H1 (cell line): ENCODE measurements at regions not wholly inside any gene's neighbourhood (a gene's known extent, or its start where the extent isn't known, plus 50 kb on each side); places are given as distances from the start of the nearest gene placed in this dataset.

Experiments
- CTCF ChIA-PET: fragments of 300-600 bp; sonication (Branson Sonifier 250); formaldehyde crosslinking; loops from one replicate; lab custom pipeline; 2021; ENCODE audit not compliant: partially characterized antibody; lab: Charles Lee
- POLR2A ChIA-PET: fragments of 300-600 bp; sonication (Branson Sonifier 250); formaldehyde crosslinking; loops from one replicate; lab custom pipeline; 2021; ENCODE audit warnings: inconsistent platforms; ENCODE audit not compliant: partially characterized antibody; lab: Charles Lee
- DNase-seq, 2 experiments: peaks; one replicate each; pipeline versions ENCODE4 v3.0.0 to v3.0.0-alpha.2; 2010 to 2022; ENCODE audit warnings: low spot score in 2 of 2, low read depth in 1 of 2, mixed read lengths in 1 of 2
- FAIRE-seq: peaks from 2 replicates; lab custom pipeline; 2011; peaks lifted over from hg19 to GRCh38; lab: Jason Lieb, UNC
- H2AFZ ChIP-seq: 2 replicates; pipeline ENCODE4 v1.8.1; 2012; ENCODE audit warnings: low read length, inconsistent platforms
- H2AK5ac ChIP-seq: 2 replicates; pipeline ENCODE4 v1.6.1; 2013; ENCODE audit warnings: low read depth, low read length
- H2BK120ac ChIP-seq: replicated peaks from 2 replicates; pipeline ENCODE3; 2013; ENCODE audit warnings: low read depth, low read length, inconsistent platforms
- H2BK12ac ChIP-seq: 2 replicates; pipeline ENCODE4 v1.6.1; 2013; ENCODE audit warnings: low read depth, low read length
- H2BK15ac ChIP-seq: 2 replicates; pipeline ENCODE4 v1.6.1; 2013; ENCODE audit warnings: low read length
- H2BK20ac ChIP-seq: 2 replicates; pipeline ENCODE4 v1.6.1; 2013; ENCODE audit warnings: low read length
- H2BK5ac ChIP-seq: 2 replicates; pipeline ENCODE4 v1.6.1; 2013; ENCODE audit warnings: low read depth, low read length
- H3K14ac ChIP-seq: 2 replicates; pipeline ENCODE4 v1.6.1; 2013; ENCODE audit warnings: inconsistent platforms; ENCODE audit not compliant: insufficient read length
- H3K18ac ChIP-seq: 2 replicates; pipeline ENCODE4 v1.6.1; 2013; ENCODE audit warnings: low read length; ENCODE audit errors: extremely low read depth
- H3K23ac ChIP-seq: 2 replicates; pipeline ENCODE4 v1.6.1; 2013; ENCODE audit warnings: inconsistent platforms; ENCODE audit not compliant: insufficient read length
- H3K23me2 ChIP-seq: 2 replicates; pipeline ENCODE4 v1.6.1; 2013; ENCODE audit warnings: low read depth, low read length
- H3K27ac ChIP-seq: 2 replicates; pipeline ENCODE4 v1.6.1; 2011; ENCODE audit warnings: low read depth, low read length, inconsistent platforms
- H3K27me3 ChIP-seq, 4 experiments: replicated peaks in 1 of 4; 1 replicate in 1 of 4; 2 replicates in 3 of 4; pipeline versions ENCODE4 v1.6.1 to v1.8.1; 2011 to 2013; ENCODE audit warnings: low read length in 3 of 4, mild to moderate bottlenecking in 3 of 4, inconsistent platforms in 2 of 4, mixed read lengths in 2 of 4, moderate library complexity in 1 of 4; ENCODE audit not compliant: control insufficient read depth in 3 of 4, insufficient read depth in 3 of 4; ENCODE audit errors: extremely low read depth in 1 of 4
- H3K36me3 ChIP-seq, 4 experiments: 2 replicates each; pipeline versions ENCODE4 v1.6.1 to v1.8.1; 2011 to 2013; ENCODE audit warnings: mild to moderate bottlenecking in 4 of 4, low read length in 3 of 4, moderate library complexity in 2 of 4, control low read depth in 1 of 4, inconsistent platforms in 1 of 4; ENCODE audit not compliant: insufficient read depth in 4 of 4, control insufficient read depth in 2 of 4
- H3K4ac ChIP-seq: replicated peaks from 2 replicates; pipeline ENCODE3; 2013; ENCODE audit warnings: low read length, low read depth, mixed read lengths, inconsistent platforms; ENCODE audit not compliant: insufficient read length
- H3K4me1 ChIP-seq, 4 experiments: replicated peaks in 1 of 4; 1 replicate in 1 of 4; 2 replicates in 3 of 4; pipeline versions ENCODE4 v1.6.1 to v1.8.1; 2011 to 2013; ENCODE audit warnings: low read length in 3 of 4, inconsistent platforms in 2 of 4, mixed read lengths in 1 of 4; ENCODE audit not compliant: insufficient read depth in 4 of 4, control insufficient read depth in 3 of 4
- H3K4me2 ChIP-seq, 2 experiments: 2 replicates each; pipeline versions ENCODE4 v1.6.1 to v1.8.1; 2011 to 2013; ENCODE audit warnings: low read depth in 2 of 2, low read length in 2 of 2, control low read depth in 1 of 2, inconsistent platforms in 1 of 2, mild to moderate bottlenecking in 1 of 2; ENCODE audit not compliant: insufficient read depth in 1 of 2
- H3K4me3 ChIP-seq, 4 experiments: fragments of 200-600, 300-600 bp in 1 of 4; sonication (generic), shearing (Covaris generic), sonication (Bioruptor Twin) in 1 of 4; 2 replicates each; pipeline versions ENCODE4 v1.5.1 to v1.8.1; 2011 to 2016; ENCODE audit warnings: low read length in 4 of 4, low read depth in 3 of 4, control low read depth in 2 of 4, inconsistent platforms in 2 of 4, mild to moderate bottlenecking in 2 of 4, mixed read lengths in 1 of 4, moderate library complexity in 1 of 4; ENCODE audit not compliant: insufficient read depth in 2 of 4; ENCODE audit errors: extremely low read depth in 1 of 4
- H3K56ac ChIP-seq: replicated peaks from 2 replicates; pipeline ENCODE3; 2013; ENCODE audit warnings: low read depth, mild to moderate bottlenecking, mixed read lengths, low read length, inconsistent platforms; ENCODE audit not compliant: insufficient read length
- H3K79me1 ChIP-seq: 2 replicates; pipeline ENCODE4 v1.6.1; 2013; ENCODE audit warnings: low read depth, low read length, control low read depth
- H3K79me2 ChIP-seq, 2 experiments: 2 replicates each; pipeline versions ENCODE4 v1.6.1 to v1.8.1; 2012 to 2013; ENCODE audit warnings: low read length in 2 of 2, mild to moderate bottlenecking in 2 of 2, inconsistent platforms in 1 of 2; ENCODE audit not compliant: insufficient read depth in 2 of 2, control insufficient read depth in 1 of 2
- H3K9ac ChIP-seq, 4 experiments: replicated peaks in 1 of 4; 1 replicate in 1 of 4; 2 replicates in 3 of 4; pipeline versions ENCODE4 v1.6.1 to v1.8.1; 2011 to 2013; ENCODE audit warnings: low read depth in 3 of 4, low read length in 3 of 4, control low read depth in 2 of 4, mild to moderate bottlenecking in 2 of 4, moderate library complexity in 2 of 4, inconsistent platforms in 1 of 4; ENCODE audit errors: extremely low read depth in 1 of 4
- H3K9me3 ChIP-seq, 2 experiments: 2 replicates each; pipeline versions ENCODE4 v1.6.1 to v1.8.1; 2012 to 2013; ENCODE audit warnings: mild to moderate bottlenecking in 2 of 2, moderate library complexity in 2 of 2, control low read depth in 1 of 2, inconsistent platforms in 1 of 2, low read depth in 1 of 2, low read length in 1 of 2, mixed read lengths in 1 of 2; ENCODE audit not compliant: insufficient read depth in 2 of 2
- H4K20me1 ChIP-seq, 2 experiments: replicated peaks in 1 of 2; 2 replicates each; pipeline versions ENCODE3 to v1.8.1; 2011 to 2013; ENCODE audit warnings: inconsistent platforms in 2 of 2, low read length in 2 of 2, mild to moderate bottlenecking in 1 of 2; ENCODE audit not compliant: insufficient read depth in 2 of 2, control insufficient read depth in 1 of 2
- H4K5ac ChIP-seq: 2 replicates; pipeline ENCODE4 v1.6.1; 2013; ENCODE audit warnings: low read length, low read depth, mixed read lengths, inconsistent platforms; ENCODE audit not compliant: insufficient read length
- H4K8ac ChIP-seq: 2 replicates; pipeline ENCODE4 v1.8.0; 2013; ENCODE audit warnings: mild to moderate bottlenecking, moderate library complexity, low read length, inconsistent platforms; ENCODE audit not compliant: insufficient read depth; ENCODE audit errors: extremely low read depth
- H4K91ac ChIP-seq: replicated peaks from 2 replicates; pipeline ENCODE3; 2013; ENCODE audit warnings: low read length, mixed read lengths, inconsistent platforms; ENCODE audit not compliant: insufficient read length
- SP1 ChIP-seq: IDR thresholded peaks from 2 replicates; pipeline ENCODE4 v1.6.1; 2011; ENCODE audit warnings: low read depth, low read length
- SRF ChIP-seq: IDR thresholded peaks from 2 replicates; pipeline ENCODE4 v1.6.1; 2011; ENCODE audit warnings: mild to moderate bottlenecking, low read depth, low read length, moderate library complexity

DNA sequence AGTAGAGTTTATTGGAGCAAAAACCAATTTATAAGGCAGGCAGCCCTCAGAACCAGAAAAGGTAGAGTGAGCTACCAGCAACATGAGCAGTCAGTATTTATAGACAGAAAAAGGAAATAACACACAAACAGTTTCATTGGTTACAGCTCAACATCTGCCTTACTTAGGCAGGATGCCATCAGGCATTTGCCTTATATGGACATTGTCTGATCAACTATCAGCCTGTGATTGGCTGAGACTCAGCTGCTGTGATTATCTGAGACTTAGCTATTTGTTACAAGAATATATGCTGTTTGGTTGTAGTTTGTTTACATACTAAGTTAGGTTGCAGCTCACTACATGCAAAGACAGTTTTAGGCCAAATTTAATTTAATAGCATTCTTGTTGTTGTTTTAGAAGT, 60.4 kb upstream of the CDK1 start:
- Histone ChIP-seq H3K4me1 (no peaks in the 10 kb centered on the region), H2BK120ac (no peak overlapping the region), H4K8ac (no peak overlapping the region), H3K23ac (no peak overlapping the region), H2AK5ac (no peak overlapping the region), H3K18ac (no peak overlapping the region), H3K79me1 (peaks cover 2% of the 10 kb centered on the region; the same call in 1 of the 2 replicates), H3K4ac (no peak overlapping the region), H3K36me3 (no peaks in the 10 kb centered on the region), H2BK20ac (no peak overlapping the region), H2AFZ (no peak overlapping the region), H3K4me3 (no peak overlapping the region), H3K23me2 (no peaks in the 10 kb centered on the region), H4K91ac (no peak overlapping the region), H4K5ac (no peak overlapping the region), H2BK12ac (no peak overlapping the region), H3K14ac (no peak overlapping the region), H3K9ac (no peak overlapping the region), H3K79me2 (peaks cover 0 to 7% of the 10 kb centered on the region in 2 experiments; a peak in 1 of 4 replicates), H3K9me3 (no peaks in the 10 kb centered on the region), H2BK15ac (no peak overlapping the region), H4K20me1 (no peaks in the 10 kb centered on the region), H2BK5ac (no peak overlapping the region), H3K27ac (no peak overlapping the region), H3K27me3 (no peaks in the 10 kb centered on the region), H3K56ac (no peak overlapping the region), H3K4me2 (no peak overlapping the region)
- no peak for FAIRE-seq
- POLR2A ChIA-PET: no interaction called here
- CTCF ChIA-PET: interaction anchor here (1.3 to 1.5 kb wide), 2 partner anchors 21 to 54 kb away, joined by 3 read pairs; no protein-coding TSS in a partner anchor
- TF ChIP-seq SRF (peak; percentile 95), SP1 (no peak)
- no peak for DNase-seq
